HG03280 (cell line): ENCODE measurements at regions not wholly inside any gene's neighbourhood (a gene's known extent, or its start where the extent isn't known, plus 50 kb on each side); places are given as distances from the start of the nearest gene placed in this dataset.
"Not testable (repeated sequence)": the region's sequence is repeated elsewhere in the genome, so short reads cannot be mapped to it uniquely, and the experiment has no call there.

Experiments
- ATAC-seq: cut with Tn5 transposase; IDR thresholded peaks from one replicate; pipeline ENCODE4 v1.9.1; 2021; ENCODE audit warnings: mild to moderate bottlenecking, moderate library complexity; ENCODE audit not compliant: unreplicated experiment

GRCh38 chr21:21996891-21997290, 998.7 kb downstream of the NCAM2 start:
- ATAC-seq = no peak

- ATAC-seq = no peak
Measured at GRCh38 chr21:21997390-21998333, 999.5 kb downstream of the NCAM2 start.

GRCh38 chr21:22019766-22020165, 1021.6 kb downstream of the NCAM2 start:
- no peak for ATAC-seq

GRCh38 chr21:22020221-22020620, 1022.0 kb downstream of the NCAM2 start:
- ATAC-seq = no peak

- not testable (repeated sequence) for ATAC-seq
Measured at GRCh38 chr21:22023896-22024295, 1025.7 kb downstream of the NCAM2 start.

- no peak for ATAC-seq
Measured at GRCh38 chr21:22044431-22044830, 1046.2 kb downstream of the NCAM2 start.

GRCh38 chr21:22046576-22046975, 1048.4 kb downstream of the NCAM2 start:
- no peak for ATAC-seq

- ATAC-seq = no peak
Measured at GRCh38 chr21:22056904-22057303, 1058.7 kb downstream of the NCAM2 start.

- no peak for ATAC-seq
Measured at GRCh38 chr21:22062472-22063139, 1064.4 kb downstream of the NCAM2 start.

- no peak for ATAC-seq
Measured at GRCh38 chr21:22063140-22063539, 1064.9 kb downstream of the NCAM2 start.

GRCh38 chr21:22076471-22076870, 1078.3 kb downstream of the NCAM2 start:
- ATAC-seq = no peak

- ATAC-seq = no peak
Measured at GRCh38 chr21:22083899-22084298, 1085.7 kb downstream of the NCAM2 start.

- ATAC-seq = no peak
Measured at GRCh38 chr21:22096314-22096713, 1098.1 kb downstream of the NCAM2 start.

- no peak for ATAC-seq
Measured at GRCh38 chr21:22106720-22107410, 1108.7 kb downstream of the NCAM2 start.

GRCh38 chr21:22115746-22116145, 1117.5 kb downstream of the NCAM2 start:
- no peak for ATAC-seq

- ATAC-seq = no peak
Measured at GRCh38 chr21:22120616-22121266, 1122.5 kb downstream of the NCAM2 start.

- no peak for ATAC-seq
Measured at GRCh38 chr21:22125581-22125980, 1127.4 kb downstream of the NCAM2 start.

GRCh38 chr21:22128671-22129070, 1130.5 kb downstream of the NCAM2 start:
- ATAC-seq = no peak

GRCh38 chr21:22132358-22133071, 1134.3 kb downstream of the NCAM2 start:
- ATAC-seq = no peak

- no peak for ATAC-seq
Measured at GRCh38 chr21:22136740-22137139, 1138.5 kb downstream of the NCAM2 start.
